MM.1S (cell line): ENCODE measurements at regions not wholly inside any gene's neighbourhood (a gene's known extent, or its start where the extent isn't known, plus 50 kb on each side); places are given as distances from the start of the nearest gene placed in this dataset.
"Not testable (repeated sequence)": the region's sequence is repeated elsewhere in the genome, so short reads cannot be mapped to it uniquely, and the experiment has no call there.

Source experiments
- DNase-seq: peaks from one replicate; pipeline ENCODE4 v3.0.0-alpha.2; 2015
- H2AFZ ChIP-seq: fragments of 300-600 bp; sonication (generic); 2 replicates; pipeline ENCODE4 v1.6.0; 2016; ENCODE audit warnings: antibody characterized with exemption, low read length
- H3F3A ChIP-seq: fragments of 300-600 bp; sonication (generic); 2 replicates; pipeline ENCODE4 v1.6.1; 2016; ENCODE audit warnings: mild to moderate bottlenecking, antibody characterized with exemption, low read length, moderate library complexity, mixed read lengths; ENCODE audit not compliant: insufficient read depth
- H3K27ac ChIP-seq: fragments of 300-600 bp; sonication (generic); 2 replicates; pipeline ENCODE4 v1.5.1; 2016; ENCODE audit warnings: mild to moderate bottlenecking, low read length
- H3K27me3 ChIP-seq: fragments of 300-600 bp; sonication (generic); replicated peaks from 2 replicates; pipeline ENCODE4 v1.6.0; 2016; ENCODE audit warnings: low read length; ENCODE audit not compliant: insufficient read depth
- H3K36me3 ChIP-seq: fragments of 300-600 bp; sonication (generic); replicated peaks from 2 replicates; pipeline ENCODE4 v1.6.1; 2016; ENCODE audit warnings: mild to moderate bottlenecking, low read length, mixed read lengths; ENCODE audit not compliant: insufficient read depth
- H3K4me1 ChIP-seq: fragments of 300-600 bp; sonication (generic); 2 replicates; pipeline ENCODE4 v1.6.1; 2016; ENCODE audit warnings: low read length, mixed read lengths
- H3K4me2 ChIP-seq: fragments of 300-600 bp; sonication (generic); 2 replicates; pipeline ENCODE4 v1.6.0; 2016; ENCODE audit warnings: low read depth, low read length
- H3K4me3 ChIP-seq: fragments of 300-600 bp; sonication (generic); 2 replicates; pipeline ENCODE4 v1.5.1; 2016; ENCODE audit warnings: low read length, mixed read lengths
- H3K79me2 ChIP-seq: fragments of 300-600 bp; sonication (generic); 2 replicates; pipeline ENCODE4 v1.6.1; 2016; ENCODE audit warnings: mixed run types, low read length, mixed read lengths
- H3K9ac ChIP-seq: fragments of 300-600 bp; sonication (generic); 2 replicates; pipeline ENCODE4 v1.6.1; 2016; ENCODE audit warnings: low read length, mixed read lengths
- H3K9me2 ChIP-seq: fragments of 300-600 bp; sonication (generic); replicated peaks from 2 replicates; pipeline ENCODE4 v1.6.1; 2016; ENCODE audit warnings: mild to moderate bottlenecking, low read length, mixed read lengths; ENCODE audit not compliant: insufficient read depth
- H3K9me3 ChIP-seq: fragments of 300-600 bp; sonication (generic); replicated peaks from 2 replicates; pipeline ENCODE4 v1.6.1; 2016; ENCODE audit warnings: mild to moderate bottlenecking, low read length, mixed read lengths; ENCODE audit not compliant: insufficient read depth
- H4K20me1 ChIP-seq: fragments of 300-600 bp; sonication (generic); 2 replicates; pipeline ENCODE4 v1.6.1; 2016; ENCODE audit warnings: mild to moderate bottlenecking, low read length, moderate library complexity, mixed read lengths; ENCODE audit not compliant: insufficient read depth
- EZH2 ChIP-seq: fragments of 300-600 bp; sonication (generic); optimal IDR thresholded peaks from 2 replicates; pipeline ENCODE3; 2017; ENCODE audit warnings: low read depth, mild to moderate bottlenecking, antibody characterized with exemption, low read length, mixed read lengths
- EZH2phosphoT487 ChIP-seq: fragments of 300-600 bp; sonication (generic); IDR thresholded peaks from 2 replicates; pipeline ENCODE4 v1.6.1; 2018; ENCODE audit warnings: antibody characterized with exemption, low read length
- TF ChIP-seq, protein P1 (sequence below): fragments of 300-600 bp; sonication (generic); IDR thresholded peaks from 2 replicates; pipeline ENCODE4 v1.5.1; 2016; ENCODE audit warnings: antibody characterized with exemption, low read length, mixed read lengths

DNA sequence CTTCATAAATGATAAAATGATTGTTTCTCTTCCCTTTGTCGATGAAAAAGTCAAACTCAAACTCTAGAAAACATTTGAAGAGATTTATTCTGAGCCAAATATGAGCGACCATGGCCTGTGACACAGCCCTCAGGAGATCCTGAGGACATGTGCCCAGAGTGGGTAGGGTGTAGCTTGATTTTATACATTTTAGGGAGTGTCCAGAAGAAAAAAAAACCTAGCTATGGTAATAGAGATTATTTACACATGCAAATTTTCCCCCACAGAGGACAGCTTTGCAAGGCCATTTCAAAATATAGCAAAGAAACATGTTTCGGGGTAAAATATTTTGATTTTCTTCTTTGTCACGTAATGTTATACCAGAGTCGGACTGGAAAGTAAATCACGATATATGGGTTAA is 92.4 kb upstream of the TRIB2 start:
- Histone ChIP-seq H3K9me3 (no peaks in the 10 kb centered on the region), H3K9me2 (no peaks in the 10 kb centered on the region), H3K27ac (no peak overlapping the region), H3K4me3 (no peak overlapping the region), H3K4me2 (no peak overlapping the region), H4K20me1 (no peaks in the 10 kb centered on the region), H3K27me3 (no peaks in the 10 kb centered on the region), H3F3A (no peaks in the 10 kb centered on the region), H3K4me1 (no peaks in the 10 kb centered on the region), H3K79me2 (no peaks in the 10 kb centered on the region), H3K36me3 (no peaks in the 10 kb centered on the region), H2AFZ (no peak overlapping the region), H3K9ac (no peak overlapping the region)
- TF ChIP-seq EZH2 (no peak), EZH2phosphoT487 (no peak)
- TF ChIP-seq, protein P1, sequence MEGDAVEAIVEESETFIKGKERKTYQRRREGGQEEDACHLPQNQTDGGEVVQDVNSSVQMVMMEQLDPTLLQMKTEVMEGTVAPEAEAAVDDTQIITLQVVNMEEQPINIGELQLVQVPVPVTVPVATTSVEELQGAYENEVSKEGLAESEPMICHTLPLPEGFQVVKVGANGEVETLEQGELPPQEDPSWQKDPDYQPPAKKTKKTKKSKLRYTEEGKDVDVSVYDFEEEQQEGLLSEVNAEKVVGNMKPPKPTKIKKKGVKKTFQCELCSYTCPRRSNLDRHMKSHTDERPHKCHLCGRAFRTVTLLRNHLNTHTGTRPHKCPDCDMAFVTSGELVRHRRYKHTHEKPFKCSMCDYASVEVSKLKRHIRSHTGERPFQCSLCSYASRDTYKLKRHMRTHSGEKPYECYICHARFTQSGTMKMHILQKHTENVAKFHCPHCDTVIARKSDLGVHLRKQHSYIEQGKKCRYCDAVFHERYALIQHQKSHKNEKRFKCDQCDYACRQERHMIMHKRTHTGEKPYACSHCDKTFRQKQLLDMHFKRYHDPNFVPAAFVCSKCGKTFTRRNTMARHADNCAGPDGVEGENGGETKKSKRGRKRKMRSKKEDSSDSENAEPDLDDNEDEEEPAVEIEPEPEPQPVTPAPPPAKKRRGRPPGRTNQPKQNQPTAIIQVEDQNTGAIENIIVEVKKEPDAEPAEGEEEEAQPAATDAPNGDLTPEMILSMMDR: no peak
- no peak for DNase-seq

DNA sequence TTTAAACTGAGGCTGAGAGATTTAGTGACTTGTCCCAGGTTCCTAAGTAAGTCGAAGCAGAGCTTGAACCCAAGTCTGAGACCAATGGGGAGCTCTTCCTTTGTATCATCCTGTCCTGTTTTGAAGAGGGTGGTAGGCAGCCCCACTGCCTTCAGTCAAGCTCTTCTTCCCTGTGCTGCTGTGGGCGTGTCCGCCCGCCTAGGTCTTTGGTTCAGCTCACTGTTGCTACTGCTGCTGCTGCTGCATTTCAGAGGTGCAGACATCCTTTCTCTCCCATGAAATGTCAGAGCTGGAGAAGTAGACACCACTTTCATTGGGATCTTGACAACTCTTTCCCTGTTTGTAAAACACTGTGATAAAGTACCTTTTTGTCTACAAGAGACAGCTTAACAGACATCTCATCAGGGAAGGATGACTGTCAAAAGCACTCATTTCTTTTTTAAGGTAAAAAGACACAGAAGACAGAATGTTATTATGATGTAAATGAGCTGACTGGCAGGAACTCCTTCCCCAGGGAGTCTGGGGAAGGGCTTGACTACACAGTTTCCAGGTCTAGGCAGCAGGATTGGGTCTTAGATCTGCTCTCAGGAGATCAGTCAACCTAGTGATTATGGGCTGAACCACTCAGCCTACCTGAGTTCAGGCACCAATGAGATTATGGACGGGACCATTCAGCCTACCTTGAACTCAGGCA is 91.7 kb upstream of the TRIB2 start:
- H3K4me3 ChIP-seq: no peak overlapping the region

DNA sequence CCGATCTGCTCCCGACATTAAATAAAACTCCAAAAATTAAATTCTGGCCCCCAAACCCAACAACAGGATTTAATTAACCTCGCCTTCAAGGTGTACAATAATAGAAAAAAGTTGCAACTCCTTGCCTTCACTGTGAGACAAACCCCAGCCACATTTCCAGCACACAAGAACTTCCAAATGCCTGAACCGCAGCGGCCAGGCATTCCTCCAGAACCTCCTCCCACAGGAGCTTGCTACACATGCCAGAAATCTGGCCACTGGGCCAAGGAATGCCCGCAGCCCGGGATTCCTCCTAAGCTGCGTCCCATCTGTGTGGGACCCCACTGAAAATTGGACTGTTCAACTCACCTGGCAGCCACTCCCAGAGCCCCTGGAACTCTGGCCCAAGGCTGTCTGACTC is 88.2 kb upstream of the TRIB2 start:
- not testable (repeated sequence) for H3K9me3 ChIP-seq, H3F3A ChIP-seq, H3K9ac ChIP-seq, H3K4me1 ChIP-seq, H4K20me1 ChIP-seq, H3K79me2 ChIP-seq, H3K4me2 ChIP-seq, H3K27me3 ChIP-seq, H3K9me2 ChIP-seq, H3K36me3 ChIP-seq, DNase-seq, H3K4me3 ChIP-seq, H3K27ac ChIP-seq, H2AFZ ChIP-seq

More for the DNA sequence above, 91.7 kb upstream of the TRIB2 start:
- Histone ChIP-seq H3K79me2 (no peaks in the 10 kb centered on the region), H3K27me3 (no peaks in the 10 kb centered on the region), H3K4me2 (no peak overlapping the region), H3K36me3 (no peaks in the 10 kb centered on the region), H3K9ac (no peak overlapping the region), H2AFZ (no peak overlapping the region), H3K9me2 (no peaks in the 10 kb centered on the region), H3K27ac (no peak overlapping the region), H4K20me1 (no peaks in the 10 kb centered on the region), H3K4me1 (no peaks in the 10 kb centered on the region), H3F3A (no peaks in the 10 kb centered on the region), H3K9me3 (no peaks in the 10 kb centered on the region)
- TF ChIP-seq, protein P1: no peak
- TF ChIP-seq EZH2phosphoT487 (no peak), EZH2 (no peak)
- DNase-seq: no peak

DNA sequence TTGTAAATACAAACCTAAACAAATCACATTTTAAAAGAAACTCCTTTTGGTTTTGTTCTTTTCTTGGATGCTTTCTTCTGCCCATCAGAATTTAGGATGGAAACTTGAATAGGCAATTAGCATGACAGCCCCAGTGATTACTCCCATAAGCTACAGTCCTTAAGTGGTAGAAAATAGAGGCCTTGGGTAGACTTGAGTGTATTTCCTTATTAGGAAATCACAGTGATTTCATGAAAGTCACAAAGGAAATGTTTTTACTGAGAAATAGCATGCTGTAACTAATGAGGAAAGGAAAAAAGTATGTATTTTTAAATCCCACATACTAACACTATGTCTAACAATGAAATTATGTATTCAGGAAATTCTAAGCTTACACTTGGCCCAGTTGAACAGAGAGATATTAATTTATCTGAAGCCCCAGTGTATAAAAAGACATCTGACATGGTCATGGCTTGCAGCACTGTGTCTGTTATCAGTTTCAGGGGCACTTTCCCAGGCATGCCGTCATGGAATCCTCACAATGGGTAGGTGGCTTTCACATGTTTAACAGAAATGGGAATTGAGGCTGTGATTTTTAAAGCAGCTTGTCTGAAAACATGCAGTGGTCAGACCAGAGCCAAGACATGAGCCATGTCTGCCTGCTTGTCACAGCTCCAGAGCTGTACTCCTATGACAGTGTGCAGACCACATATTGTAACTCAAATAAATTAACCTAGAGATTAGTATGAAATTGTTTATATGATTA is 79.7 kb upstream of the TRIB2 start:
- TF ChIP-seq EZH2phosphoT487: no peak
- TF ChIP-seq, protein P1: no peak
- no peak for TF ChIP-seq EZH2
- Histone ChIP-seq H3K4me1 (no peaks in the 10 kb centered on the region), H3K9me3 (no peaks in the 10 kb centered on the region), H3K36me3 (no peaks in the 10 kb centered on the region), H3K9me2 (no peaks in the 10 kb centered on the region), H3K4me3 (no peak overlapping the region), H3K79me2 (no peaks in the 10 kb centered on the region), H3K9ac (no peak overlapping the region), H3K27ac (no peak overlapping the region), H4K20me1 (no peaks in the 10 kb centered on the region), H3F3A (no peaks in the 10 kb centered on the region), H3K27me3 (no peaks in the 10 kb centered on the region), H3K4me2 (no peak overlapping the region), H2AFZ (no peak overlapping the region)
- no peak for DNase-seq
